ENCODE measurements at regions not wholly inside any gene's neighbourhood (a gene's known extent, or its start where the extent isn't known, plus 50 kb on each side); places are given as distances from the start of the nearest gene placed in this dataset.
"Not testable (repeated sequence)": the region's sequence is repeated elsewhere in the genome, so short reads cannot be mapped to it uniquely, and the experiment has no call there.

DNA sequence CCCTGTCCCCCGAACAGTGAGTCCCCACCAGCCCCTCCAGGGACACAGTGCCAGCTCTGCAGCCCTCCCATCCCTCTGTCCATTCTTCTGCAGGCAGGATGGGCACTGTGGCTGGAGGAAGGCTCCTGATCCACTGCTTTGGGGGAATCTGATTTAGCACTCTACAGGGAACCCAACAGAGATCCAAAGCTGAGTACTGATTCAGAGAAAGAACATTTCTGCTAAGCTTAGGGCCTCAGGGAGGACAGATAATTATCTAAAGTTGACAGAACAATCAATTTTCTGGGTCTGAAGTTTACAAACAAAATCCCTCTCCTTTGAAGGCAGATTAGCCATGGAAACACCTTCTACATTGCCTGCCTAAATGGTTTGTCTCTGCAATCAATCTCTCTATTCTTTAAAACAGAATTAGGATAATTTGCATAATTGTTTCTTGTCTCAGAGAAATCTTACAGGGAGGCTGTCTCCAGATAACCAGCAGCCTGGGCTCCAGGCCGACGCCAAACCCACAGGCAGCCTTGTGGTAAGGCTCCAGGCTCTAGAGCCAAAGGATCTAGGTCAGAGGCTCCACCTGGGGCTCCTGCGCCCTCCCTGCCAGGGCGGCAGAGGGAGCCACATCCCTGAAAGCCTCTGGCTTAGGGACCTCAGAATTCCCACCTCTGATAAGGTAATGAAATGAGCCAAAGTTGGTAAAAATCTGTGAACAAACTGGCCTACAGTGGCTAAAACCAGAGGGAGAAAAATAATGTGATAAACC is 152.2 kb upstream of the FAM20C start:
- H3K9me2 ChIP-seq (replicated peaks; ENCODE audit: low read length); H3K79me2 ChIP-seq (ENCODE audit: low read length); H3K4me1 ChIP-seq (ENCODE audit: insufficient read depth, low read length); H2AFZ ChIP-seq (ENCODE audit: low read length); H3K27ac ChIP-seq (ENCODE audit: low read length); H3K4me3 ChIP-seq (ENCODE audit: low read length); H3K36me3 ChIP-seq (ENCODE audit: low read depth, low read length); H3K9ac ChIP-seq (ENCODE audit: low read length); POLR2A ChIA-PET (ENCODE audit: unreplicated experiment); BruUV-seq (replicated peaks); H3K27me3 ChIP-seq (ENCODE audit: low read length); intact Hi-C loops (cut with micrococcal nuclease); CTCF ChIA-PET; H4K20me1 ChIP-seq (ENCODE audit: low read length); H3K9me3 ChIP-seq (ENCODE audit: low read length); H3F3A ChIP-seq (ENCODE audit: low read length, unreplicated experiment); H3K4me2 ChIP-seq (ENCODE audit: low read length): not testable (repeated sequence)
- peak; percentile 93 for ATAC-seq
- DNase-seq, result peak; percentile 72

DNA sequence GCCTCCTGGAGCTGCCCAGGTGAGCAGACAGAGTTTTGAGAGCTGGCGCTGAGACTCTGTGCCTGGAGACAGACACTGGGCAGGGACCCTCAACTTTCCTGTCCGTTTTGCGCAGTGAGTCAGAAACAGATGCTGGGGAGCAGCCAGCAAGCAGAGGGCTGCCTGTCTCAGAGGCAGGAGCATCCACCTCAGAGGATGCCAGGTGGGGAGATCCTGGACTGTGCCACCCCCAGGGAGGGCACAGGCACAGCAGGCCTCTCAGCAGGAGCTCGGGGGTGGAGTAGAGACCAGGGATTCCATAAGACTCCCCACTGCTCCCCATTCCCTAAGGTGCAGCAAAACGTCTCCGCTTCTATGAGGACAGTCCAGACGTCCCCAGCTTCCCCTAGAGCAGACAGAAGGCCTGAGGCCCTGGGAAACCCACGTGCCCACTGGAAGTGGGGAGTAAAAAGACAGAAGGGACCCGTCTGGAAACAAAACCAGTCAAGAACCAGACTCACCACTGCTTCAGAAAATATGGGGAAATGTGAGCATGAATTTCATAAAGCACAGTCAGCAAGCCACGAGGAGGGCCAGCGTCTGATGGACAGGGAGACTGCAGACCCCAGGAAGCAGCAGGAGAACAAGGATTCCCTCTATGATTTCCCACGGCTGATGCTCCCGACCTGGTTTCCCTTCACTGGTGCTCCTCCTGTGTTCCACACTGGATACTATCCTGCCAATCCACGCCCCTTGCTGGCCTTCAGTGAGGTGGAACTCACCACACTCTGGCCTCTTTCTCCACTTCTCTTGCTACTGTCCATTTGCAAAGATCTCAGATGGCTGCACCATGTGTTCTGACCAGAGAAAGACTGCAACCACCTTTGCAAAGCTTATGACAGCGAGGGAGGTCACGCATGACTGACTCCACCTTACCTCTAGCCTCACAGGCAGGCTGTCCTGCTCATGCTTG is 151.3 kb upstream of the FAM20C start:
- intact Hi-C loops (cut with micrococcal nuclease), result no loop called here
- DNase-seq, result no peak
- no peaks in the 10 kb centered on the region for H4K20me1 ChIP-seq (ENCODE audit: low read length)
- H3K36me3 ChIP-seq (ENCODE audit: low read depth, low read length), result no peaks in the 10 kb centered on the region
- no peaks in the 10 kb centered on the region for H3K27me3 ChIP-seq (ENCODE audit: low read length)
- no peak for TF ChIP-seq EZH2 (IDR thresholded peaks at IDR 0.05; ENCODE audit: low read length, unreplicated experiment)
- no peak for TF ChIP-seq EZH2phosphoT487 (IDR thresholded peaks at IDR 0.05; ENCODE audit: borderline replicate concordance, low read length)
- TF ChIP-seq, protein P1, sequence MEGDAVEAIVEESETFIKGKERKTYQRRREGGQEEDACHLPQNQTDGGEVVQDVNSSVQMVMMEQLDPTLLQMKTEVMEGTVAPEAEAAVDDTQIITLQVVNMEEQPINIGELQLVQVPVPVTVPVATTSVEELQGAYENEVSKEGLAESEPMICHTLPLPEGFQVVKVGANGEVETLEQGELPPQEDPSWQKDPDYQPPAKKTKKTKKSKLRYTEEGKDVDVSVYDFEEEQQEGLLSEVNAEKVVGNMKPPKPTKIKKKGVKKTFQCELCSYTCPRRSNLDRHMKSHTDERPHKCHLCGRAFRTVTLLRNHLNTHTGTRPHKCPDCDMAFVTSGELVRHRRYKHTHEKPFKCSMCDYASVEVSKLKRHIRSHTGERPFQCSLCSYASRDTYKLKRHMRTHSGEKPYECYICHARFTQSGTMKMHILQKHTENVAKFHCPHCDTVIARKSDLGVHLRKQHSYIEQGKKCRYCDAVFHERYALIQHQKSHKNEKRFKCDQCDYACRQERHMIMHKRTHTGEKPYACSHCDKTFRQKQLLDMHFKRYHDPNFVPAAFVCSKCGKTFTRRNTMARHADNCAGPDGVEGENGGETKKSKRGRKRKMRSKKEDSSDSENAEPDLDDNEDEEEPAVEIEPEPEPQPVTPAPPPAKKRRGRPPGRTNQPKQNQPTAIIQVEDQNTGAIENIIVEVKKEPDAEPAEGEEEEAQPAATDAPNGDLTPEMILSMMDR (conservative IDR thresholded peaks at IDR 0.05; ENCODE audit: low read depth, low read length), result no peak
- 0 out of 2 replicates have a peak, but pooled peaks have one; percentile 11 for ATAC-seq
- ChIA-PET POLR2A (ENCODE audit: unreplicated experiment) (no interaction called here), CTCF (no interaction called here)
- no TSS peak for BruUV-seq (replicated peaks)
- no peak overlapping the region for H3K9ac ChIP-seq (ENCODE audit: low read length)
- H3F3A ChIP-seq (ENCODE audit: low read length, unreplicated experiment), result no peaks in the 10 kb centered on the region
- no peak overlapping the region for H3K4me3 ChIP-seq (ENCODE audit: low read length)
- H3K4me1 ChIP-seq (ENCODE audit: insufficient read depth, low read length), result 0 out of 2 replicates have a peak, but pooled peaks cover 3% of the 10 kb centered on the region
- H3K27ac ChIP-seq (ENCODE audit: low read length), result no peak overlapping the region
- no peak overlapping the region for H3K4me2 ChIP-seq (ENCODE audit: low read length)
- H3K9me2 ChIP-seq (replicated peaks; ENCODE audit: low read length), result no peaks in the 10 kb centered on the region
- H2AFZ ChIP-seq (ENCODE audit: low read length), result no peak overlapping the region
- H3K9me3 ChIP-seq (ENCODE audit: low read length), result no peaks in the 10 kb centered on the region
- H3K79me2 ChIP-seq (ENCODE audit: low read length), result no peaks in the 10 kb centered on the region

- H4K20me1 ChIP-seq (ENCODE audit: low read length), result no peaks in the 10 kb centered on the region
- DNase-seq (no peak), ATAC-seq (peak; percentile 12; the same call in 1 of the 2 replicates)
- H3K36me3 ChIP-seq (ENCODE audit: low read depth, low read length), result no peaks in the 10 kb centered on the region
- ChIA-PET CTCF (no interaction called here), POLR2A (ENCODE audit: unreplicated experiment) (no interaction called here)
- H3K9me2 ChIP-seq (replicated peaks; ENCODE audit: low read length), result no peaks in the 10 kb centered on the region
- TF ChIP-seq, protein P1 (conservative IDR thresholded peaks at IDR 0.05; ENCODE audit: low read depth, low read length), result no peak
- TF ChIP-seq EZH2 (IDR thresholded peaks at IDR 0.05; ENCODE audit: low read length, unreplicated experiment) (no peak), EZH2phosphoT487 (IDR thresholded peaks at IDR 0.05; ENCODE audit: borderline replicate concordance, low read length) (no peak)
- H3K27ac ChIP-seq (ENCODE audit: low read length), result no peak overlapping the region
- H3F3A ChIP-seq (ENCODE audit: low read length, unreplicated experiment), result no peaks in the 10 kb centered on the region
- no peak overlapping the region for H3K9ac ChIP-seq (ENCODE audit: low read length)
- intact Hi-C loops (cut with micrococcal nuclease), result no loop called here
- H3K4me1 ChIP-seq (ENCODE audit: insufficient read depth, low read length), result 0 out of 2 replicates have a peak, but pooled peaks cover 3% of the 10 kb centered on the region
- no peak overlapping the region for H3K4me2 ChIP-seq (ENCODE audit: low read length)
- no TSS peak for BruUV-seq (replicated peaks)
- H3K79me2 ChIP-seq (ENCODE audit: low read length), result no peaks in the 10 kb centered on the region
- H3K4me3 ChIP-seq (ENCODE audit: low read length), result no peak overlapping the region
- H3K9me3 ChIP-seq (ENCODE audit: low read length), result no peaks in the 10 kb centered on the region
- H2AFZ ChIP-seq (ENCODE audit: low read length), result no peak overlapping the region
- H3K27me3 ChIP-seq (ENCODE audit: low read length), result no peaks in the 10 kb centered on the region
Measured at GRCh38 chr7:41917-42565, 150.3 kb upstream of the FAM20C start.
